AG09309 (cell line): ENCODE measurements at regions not wholly inside any gene's neighbourhood (a gene's known extent, or its start where the extent isn't known, plus 50 kb on each side); places are given as distances from the start of the nearest gene placed in this dataset.

Source experiments
- DNase-seq: peaks from one replicate; pipeline ENCODE4 v3.0.0-alpha.2; 2010; ENCODE audit warnings: low read depth
- H3K4me3 ChIP-seq: 2 replicates; pipeline ENCODE4 v1.5.1; 2011; ENCODE audit warnings: mild to moderate bottlenecking, low read depth, low read length, moderate library complexity; ENCODE audit not compliant: control insufficient read depth
- CTCF ChIP-seq: IDR thresholded peaks from 2 replicates; pipeline ENCODE4 v1.5.1; 2011; ENCODE audit warnings: mild to moderate bottlenecking, low read depth, low read length, inconsistent platforms; ENCODE audit not compliant: insufficient read depth, control insufficient read depth; ENCODE audit errors: missing control alignments

GRCh38 chr10:118497227-118497626 is 98.2 kb downstream of the PRLHR start:
- H3K4me3 ChIP-seq, result no peak overlapping the region
- DNase-seq, result no peak
- TF ChIP-seq CTCF, result no peak

- no peak for DNase-seq
- no peak for TF ChIP-seq CTCF
- no peak overlapping the region for H3K4me3 ChIP-seq
These were observed 98.9 kb downstream of the PRLHR start for GRCh38 chr10:118496525-118496924.

- H3K4me3 ChIP-seq, result no peak overlapping the region
- DNase-seq, result no peak
- no peak for TF ChIP-seq CTCF
These were observed 99.9 kb downstream of the PRLHR start for GRCh38 chr10:118495499-118495898.

- TF ChIP-seq CTCF, result no peak
- no peak overlapping the region for H3K4me3 ChIP-seq
- DNase-seq, result no peak
These were observed 104.4 kb downstream of the PRLHR start for GRCh38 chr10:118491055-118491454.

- no peak overlapping the region for H3K4me3 ChIP-seq
- no peak for DNase-seq
- no peak for TF ChIP-seq CTCF
These were observed 106.5 kb downstream of the PRLHR start for GRCh38 chr10:118488710-118489497.

- H3K4me3 ChIP-seq, result no peak overlapping the region
- no peak for DNase-seq
- no peak for TF ChIP-seq CTCF
These were observed 109.8 kb downstream of the PRLHR start for GRCh38 chr10:118485641-118486040.
